ENCODE measurements at regions not wholly inside any gene's neighbourhood (a gene's known extent, or its start where the extent isn't known, plus 50 kb on each side); places are given as distances from the start of the nearest gene placed in this dataset.

- Histone ChIP-seq H3K9me3 (no peaks in the 10 kb centered on the region), H3K4me3 (no peak overlapping the region), H3K27me3 (no peaks in the 10 kb centered on the region), H3K27ac (no peak overlapping the region), H3K4me1 (no peaks in the 10 kb centered on the region), H3K36me3 (no peaks in the 10 kb centered on the region)
- no peak for TF ChIP-seq CTCF (IDR thresholded peaks at IDR 0.05)
- DNase-seq (ENCODE audit: low spot score in 2 of 2) = no peak
- intact Hi-C loops (cut with DNase I) = no loop called here
Observed at GRCh38 chr17:79179334-79179733, 104.7 kb downstream of the ENGASE start.

- no peak for TF ChIP-seq CTCF (IDR thresholded peaks at IDR 0.05)
- no peaks in the 10 kb centered on the region for H3K36me3 ChIP-seq
- no peaks in the 10 kb centered on the region for H3K27me3 ChIP-seq
- H3K4me3 ChIP-seq = no peak overlapping the region
- intact Hi-C loops (cut with DNase I) = no loop called here
- no peak overlapping the region for H3K27ac ChIP-seq
- H3K9me3 ChIP-seq = no peaks in the 10 kb centered on the region
- no peaks in the 10 kb centered on the region for H3K4me1 ChIP-seq
- DNase-seq (ENCODE audit: low spot score in 2 of 2) = no peak
Observed at GRCh38 chr17:79177877-79178276, 103.3 kb downstream of the ENGASE start.

GRCh38 chr17:79176792-79177601 lies 102.4 kb downstream of the ENGASE start:
- Histone ChIP-seq H3K9me3 (no peaks in the 10 kb centered on the region), H3K27ac (no peak overlapping the region), H3K36me3 (no peaks in the 10 kb centered on the region), H3K4me1 (no peaks in the 10 kb centered on the region), H3K27me3 (no peaks in the 10 kb centered on the region), H3K4me3 (no peak overlapping the region)
- intact Hi-C loops (cut with DNase I) = no loop called here
- no peak for DNase-seq (ENCODE audit: low spot score in 2 of 2)
- TF ChIP-seq CTCF (IDR thresholded peaks at IDR 0.05) = no peak

GRCh38 chr17:79174905-79175856 lies 100.6 kb downstream of the ENGASE start:
- no peak for DNase-seq (ENCODE audit: low spot score in 2 of 2)
- Histone ChIP-seq H3K4me1 (no peaks in the 10 kb centered on the region), H3K36me3 (no peaks in the 10 kb centered on the region), H3K27ac (no peak overlapping the region), H3K4me3 (no peak overlapping the region), H3K27me3 (no peaks in the 10 kb centered on the region), H3K9me3 (no peaks in the 10 kb centered on the region)
- no peak for TF ChIP-seq CTCF (IDR thresholded peaks at IDR 0.05)
- intact Hi-C loops (cut with DNase I) = no loop called here

GRCh38 chr17:79174193-79174765 lies 99.7 kb downstream of the ENGASE start:
- intact Hi-C loops (cut with DNase I) = no loop called here
- Histone ChIP-seq H3K36me3 (no peaks in the 10 kb centered on the region), H3K9me3 (no peaks in the 10 kb centered on the region), H3K27ac (no peak overlapping the region), H3K4me1 (no peaks in the 10 kb centered on the region), H3K4me3 (no peak overlapping the region), H3K27me3 (no peaks in the 10 kb centered on the region)
- DNase-seq (ENCODE audit: low spot score in 2 of 2) = no peak
- no peak for TF ChIP-seq CTCF (IDR thresholded peaks at IDR 0.05)

Measured in ascending aorta (tissue), 2 donors.